ENCODE measurements at regions not wholly inside any gene's neighbourhood (a gene's known extent, or its start where the extent isn't known, plus 50 kb on each side); places are given as distances from the start of the nearest gene placed in this dataset.
A peak's percentile ranks its signal among the peaks of the same experiment; 100 is the strongest.

DNA sequence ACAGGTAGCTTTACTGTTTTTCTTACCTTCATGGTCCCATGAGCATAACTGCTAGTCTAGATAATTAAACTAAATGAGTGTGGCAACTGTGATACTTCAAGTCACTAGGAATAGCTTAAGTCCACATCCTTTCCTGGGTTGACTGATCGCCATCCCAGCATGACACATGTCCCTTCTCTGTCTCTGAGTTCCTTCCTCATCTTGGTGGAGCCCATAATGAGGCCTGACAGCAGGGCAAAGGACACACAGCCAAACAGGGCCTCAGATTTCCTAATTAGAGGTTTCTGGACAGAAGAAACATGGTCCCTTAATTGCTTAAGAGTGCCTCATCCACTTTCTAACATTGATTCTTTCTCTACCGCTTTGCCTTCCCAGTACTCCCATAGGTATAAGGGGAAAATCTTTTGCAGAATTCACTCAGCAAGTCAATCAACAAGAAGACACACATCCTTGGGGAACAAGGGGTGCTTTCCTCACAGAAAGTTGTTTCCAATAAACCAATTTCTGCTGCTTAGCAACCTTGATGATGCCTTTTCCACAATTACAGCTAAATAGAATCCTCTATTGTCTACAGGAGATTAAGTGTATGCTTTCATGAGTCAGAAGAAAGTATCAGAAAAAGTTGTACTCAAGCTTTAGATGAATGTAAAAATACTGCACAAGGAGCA is 208.3 kb upstream of the SERP2 start:
- H3K4me1 ChIP-seq: peaks cover 0 to 8% (median 0%) of the 10 kb centered on the region in 4 donors
- no peaks in the 10 kb centered on the region for H3K9me3 ChIP-seq
- 79 to 82% methylated on average over 2 of the region's 2 CpGs for WGBS, 2 donors
- DNase-seq (ENCODE audit: low spot score in 2 of 2): no peak
- no peak for TF ChIP-seq POLR2A (IDR thresholded peaks at IDR 0.05)
- TF ChIP-seq EP300 (IDR thresholded peaks at IDR 0.05): no peak
- TF ChIP-seq, protein P1, sequence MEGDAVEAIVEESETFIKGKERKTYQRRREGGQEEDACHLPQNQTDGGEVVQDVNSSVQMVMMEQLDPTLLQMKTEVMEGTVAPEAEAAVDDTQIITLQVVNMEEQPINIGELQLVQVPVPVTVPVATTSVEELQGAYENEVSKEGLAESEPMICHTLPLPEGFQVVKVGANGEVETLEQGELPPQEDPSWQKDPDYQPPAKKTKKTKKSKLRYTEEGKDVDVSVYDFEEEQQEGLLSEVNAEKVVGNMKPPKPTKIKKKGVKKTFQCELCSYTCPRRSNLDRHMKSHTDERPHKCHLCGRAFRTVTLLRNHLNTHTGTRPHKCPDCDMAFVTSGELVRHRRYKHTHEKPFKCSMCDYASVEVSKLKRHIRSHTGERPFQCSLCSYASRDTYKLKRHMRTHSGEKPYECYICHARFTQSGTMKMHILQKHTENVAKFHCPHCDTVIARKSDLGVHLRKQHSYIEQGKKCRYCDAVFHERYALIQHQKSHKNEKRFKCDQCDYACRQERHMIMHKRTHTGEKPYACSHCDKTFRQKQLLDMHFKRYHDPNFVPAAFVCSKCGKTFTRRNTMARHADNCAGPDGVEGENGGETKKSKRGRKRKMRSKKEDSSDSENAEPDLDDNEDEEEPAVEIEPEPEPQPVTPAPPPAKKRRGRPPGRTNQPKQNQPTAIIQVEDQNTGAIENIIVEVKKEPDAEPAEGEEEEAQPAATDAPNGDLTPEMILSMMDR (IDR thresholded peaks at IDR 0.05): no peak
- no peak overlapping the region for H3K4me3 ChIP-seq
- no peaks in the 10 kb centered on the region for H3K36me3 ChIP-seq
- H3K27ac ChIP-seq: no peak overlapping the region
- no peaks in the 10 kb centered on the region for H3K27me3 ChIP-seq

DNA sequence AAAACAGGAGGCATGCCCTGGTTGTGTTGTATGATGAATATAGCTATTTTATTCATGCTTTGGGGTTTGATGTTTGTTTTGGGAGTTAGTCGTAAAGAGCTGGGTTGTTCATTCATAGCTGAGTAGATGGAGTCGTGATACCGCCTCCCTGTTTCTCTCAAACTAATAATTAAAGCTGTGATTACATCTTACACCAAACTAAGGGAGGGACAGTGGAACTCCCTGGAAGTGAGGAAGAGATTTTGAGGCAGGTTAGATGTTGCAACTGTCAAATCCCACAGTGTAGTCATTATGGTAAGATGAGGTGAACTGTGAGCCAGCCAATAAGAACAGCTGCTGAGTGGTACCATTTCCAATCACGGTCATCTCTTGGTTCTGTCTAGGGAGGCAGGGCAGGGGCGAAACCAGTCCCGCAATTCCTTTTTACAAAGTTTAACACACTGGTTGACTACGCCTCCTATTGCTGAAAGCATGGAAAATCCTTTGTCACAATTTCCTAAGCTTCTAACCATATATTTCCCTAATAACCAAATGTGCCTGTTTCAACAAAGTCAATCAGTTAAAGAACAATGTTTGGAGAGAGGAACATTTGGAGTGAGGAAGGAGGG is 207.6 kb upstream of the SERP2 start:
- H3K9me3 ChIP-seq: no peaks in the 10 kb centered on the region
- TF ChIP-seq, protein P1 (IDR thresholded peaks at IDR 0.05): no peak
- TF ChIP-seq EP300 (IDR thresholded peaks at IDR 0.05): no peak
- TF ChIP-seq POLR2A (IDR thresholded peaks at IDR 0.05): no peak
- peaks cover 0 to 1% (median 0%) of the 10 kb centered on the region in 4 donors for H3K4me1 ChIP-seq
- no peak overlapping the region for H3K4me3 ChIP-seq
- no peaks in the 10 kb centered on the region for H3K36me3 ChIP-seq
- H3K27me3 ChIP-seq: no peaks in the 10 kb centered on the region
- H3K27ac ChIP-seq: peak overlapping the region in 1 of 4 donors; percentile 11
- 62 to 63% methylated on average over 7 of the region's 7 CpGs for WGBS, 2 donors
- no peak for DNase-seq (ENCODE audit: low spot score in 2 of 2)

DNA sequence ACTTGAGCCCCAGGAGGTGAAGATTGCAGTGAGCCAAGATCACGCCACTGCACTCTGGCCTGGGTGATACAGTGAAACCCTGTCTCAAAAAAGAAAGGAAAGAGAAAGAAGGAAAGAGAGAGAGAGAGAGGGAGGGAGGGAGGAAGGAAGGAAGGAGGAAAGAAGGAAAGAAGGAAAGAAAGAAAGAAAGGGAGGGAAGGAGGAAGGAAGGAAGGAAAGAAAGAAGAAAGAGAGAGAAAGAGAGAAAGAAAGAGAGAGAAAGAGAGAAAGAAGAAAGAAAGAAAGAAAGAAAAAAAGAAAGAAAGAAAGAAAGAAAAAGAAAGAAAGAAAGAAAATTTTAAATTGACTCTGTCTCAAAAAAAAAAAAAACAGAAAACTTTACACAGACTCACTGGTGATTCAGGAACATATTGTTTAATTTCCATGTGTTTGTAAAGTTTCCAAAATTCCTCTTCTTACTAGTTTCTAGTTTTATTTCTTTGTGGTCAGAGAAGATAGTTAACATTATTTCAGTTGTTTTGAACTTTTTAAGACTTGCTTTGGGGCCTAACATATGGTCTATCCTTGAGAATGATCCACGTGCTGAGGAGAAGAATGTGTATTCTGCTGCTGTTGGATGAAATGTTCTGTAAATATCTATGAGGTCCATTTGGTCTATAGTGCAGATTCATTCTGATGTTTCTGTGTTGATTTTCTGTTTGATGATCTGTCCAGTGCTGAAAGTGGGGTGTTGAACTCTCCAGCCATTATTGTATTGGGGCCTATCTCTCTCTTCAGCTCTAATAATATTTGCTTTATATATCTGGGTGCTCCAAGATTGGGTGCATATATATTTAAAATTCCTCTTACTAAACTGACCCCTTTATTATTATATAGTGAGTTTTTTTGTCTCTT is 204.4 kb upstream of the SERP2 start:
- no peak for DNase-seq (ENCODE audit: low spot score in 2 of 2)
- Histone ChIP-seq H3K27ac (no peak overlapping the region), H3K9me3 (no peaks in the 10 kb centered on the region), H3K36me3 (no peaks in the 10 kb centered on the region), H3K4me1 (no peaks in the 10 kb centered on the region), H3K4me3 (no peak overlapping the region), H3K27me3 (no peaks in the 10 kb centered on the region)
- 81% methylated on average over 2 of the region's 2 CpGs for WGBS, 2 donors
- TF ChIP-seq, protein P1 (IDR thresholded peaks at IDR 0.05): no peak
- TF ChIP-seq POLR2A (IDR thresholded peaks at IDR 0.05) (no peak), EP300 (IDR thresholded peaks at IDR 0.05) (no peak)

DNA sequence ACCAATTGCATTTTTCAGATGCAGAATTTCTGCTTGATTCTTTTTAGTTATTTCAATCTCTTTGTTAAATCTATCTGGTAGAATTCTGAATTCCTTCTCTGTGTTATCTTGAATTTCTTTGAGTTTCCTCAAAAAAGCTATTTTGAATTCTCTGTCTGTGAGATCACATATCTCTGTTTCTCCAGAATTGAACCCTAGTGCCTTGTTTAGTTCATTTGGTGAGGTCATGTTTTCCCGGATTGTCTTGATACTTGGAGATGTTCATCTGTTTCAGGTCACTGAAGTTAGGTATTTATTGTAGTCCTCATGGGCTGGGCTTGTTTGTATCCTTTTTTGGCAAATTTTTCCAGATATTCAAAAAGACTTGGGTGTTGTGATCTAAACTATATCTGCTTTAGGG is 202.9 kb upstream of the SERP2 start:
- TF ChIP-seq POLR2A (IDR thresholded peaks at IDR 0.05) (no peak), EP300 (IDR thresholded peaks at IDR 0.05) (no peak)
- TF ChIP-seq, protein P1 (IDR thresholded peaks at IDR 0.05): no peak
- 54 to 59% methylated on average over 1 of the region's 1 CpG for WGBS, 2 donors
- Histone ChIP-seq H3K4me1 (peaks cover 0 to 7% (median 0%) of the 10 kb centered on the region in 4 donors), H3K4me3 (no peak overlapping the region), H3K36me3 (no peaks in the 10 kb centered on the region), H3K27ac (no peak overlapping the region), H3K9me3 (no peaks in the 10 kb centered on the region), H3K27me3 (no peaks in the 10 kb centered on the region)
- DNase-seq (ENCODE audit: low spot score in 2 of 2): no peak

Data from tibial nerve (tissue), 4 donors.